ENCODE measurements at regions not wholly inside any gene's neighbourhood (a gene's known extent, or its start where the extent isn't known, plus 50 kb on each side); places are given as distances from the start of the nearest gene placed in this dataset.

- TF ChIP-seq CTCF (IDR thresholded peaks at IDR 0.05; ENCODE audit: insufficient read depth, low read length) = no peak
- DNase-seq (ENCODE audit: low read depth) = no peak
- H3K4me3 ChIP-seq (ENCODE audit: low read depth, low read length) = no peak overlapping the region
These were observed 1373.2 kb downstream of the SUCLG1 start for GRCh38 chr2:83085869-83086268.

- no peak overlapping the region for H3K4me3 ChIP-seq (ENCODE audit: low read depth, low read length)
- TF ChIP-seq CTCF (IDR thresholded peaks at IDR 0.05; ENCODE audit: insufficient read depth, low read length) = no peak
- DNase-seq (ENCODE audit: low read depth) = peak; percentile 68
These were observed 1377.0 kb downstream of the SUCLG1 start for GRCh38 chr2:83081826-83082690.

GRCh38 chr2:83079007-83079406 lies 1380.1 kb downstream of the SUCLG1 start:
- no peak for TF ChIP-seq CTCF (IDR thresholded peaks at IDR 0.05; ENCODE audit: insufficient read depth, low read length)
- no peak overlapping the region for H3K4me3 ChIP-seq (ENCODE audit: low read depth, low read length)
- DNase-seq (ENCODE audit: low read depth) = no peak

- H3K4me3 ChIP-seq (ENCODE audit: low read depth, low read length) = no peak overlapping the region
- TF ChIP-seq CTCF (IDR thresholded peaks at IDR 0.05; ENCODE audit: insufficient read depth, low read length) = no peak
- no peak for DNase-seq (ENCODE audit: low read depth)
These were observed 1386.3 kb downstream of the SUCLG1 start for GRCh38 chr2:83072767-83073166.

GRCh38 chr2:83071914-83072313 lies 1387.2 kb downstream of the SUCLG1 start:
- no peak for DNase-seq (ENCODE audit: low read depth)
- no peak for TF ChIP-seq CTCF (IDR thresholded peaks at IDR 0.05; ENCODE audit: insufficient read depth, low read length)
- no peak overlapping the region for H3K4me3 ChIP-seq (ENCODE audit: low read depth, low read length)

- H3K4me3 ChIP-seq (ENCODE audit: low read depth, low read length) = no peak overlapping the region
- no peak for TF ChIP-seq CTCF (IDR thresholded peaks at IDR 0.05; ENCODE audit: insufficient read depth, low read length)
These were observed 1387.7 kb downstream of the SUCLG1 start for GRCh38 chr2:83071352-83071751.

More at GRCh38 chr2:83071352-83071751, 1387.7 kb downstream of the SUCLG1 start:
- DNase-seq (ENCODE audit: low read depth) = no peak

Measured in fibroblast of the aortic adventitia (primary cell).